Body of pancreas (tissue), 4 donors: ENCODE measurements at regions not wholly inside any gene's neighbourhood (a gene's known extent, or its start where the extent isn't known, plus 50 kb on each side); places are given as distances from the start of the nearest gene placed in this dataset.

Source experiments
- CTCF ChIP-seq, 7 experiments: fragments of 450-650 bp in 4 of 7; fragments of 200-600 bp in 3 of 7; sonication (generic) in 3 of 7; IDR thresholded peaks; one replicate each; pipeline ENCODE4 v1.5.1; 2016 to 2019; ENCODE audit warnings: antibody characterized with exemption in 7 of 7
- POLR2A ChIP-seq, 3 donors: fragments of 450-650 bp; IDR thresholded peaks; one replicate each; pipeline ENCODE4 v1.6.1; 2016; ENCODE audit warnings: antibody characterized with exemption in 3 of 3, mild to moderate bottlenecking in 2 of 3

GRCh38 chr3:8385848-8386620 is 115.6 kb upstream of the LMCD1 start:
- TF ChIP-seq CTCF (IDR thresholded peaks at IDR 0.05) (no peak), POLR2A (IDR thresholded peaks at IDR 0.05) (no peak)
